HG03354 (cell line): ENCODE measurements at regions not wholly inside any gene's neighbourhood (a gene's known extent, or its start where the extent isn't known, plus 50 kb on each side); places are given as distances from the start of the nearest gene placed in this dataset.

Source experiments
- ATAC-seq: cut with Tn5 transposase; IDR thresholded peaks from one replicate; pipeline ENCODE4 v1.9.1; 2021; ENCODE audit warnings: mild to moderate bottlenecking; ENCODE audit not compliant: unreplicated experiment, poor library complexity, severe bottlenecking

- ATAC-seq, result no peak
Observed at GRCh38 chr10:130659528-130659927, 523.3 kb downstream of the GLRX3 start.

GRCh38 chr10:130660266-130660665 lies 524.1 kb downstream of the GLRX3 start:
- no peak for ATAC-seq

GRCh38 chr10:130661419-130661818 lies 525.2 kb downstream of the GLRX3 start:
- no peak for ATAC-seq

- no peak for ATAC-seq
Observed at GRCh38 chr10:130662775-130663174, 526.6 kb downstream of the GLRX3 start.

GRCh38 chr10:130664526-130664925 lies 528.3 kb downstream of the GLRX3 start:
- no peak for ATAC-seq

- no peak for ATAC-seq
Observed at GRCh38 chr10:130666215-130666614, 530.0 kb downstream of the GLRX3 start.

GRCh38 chr10:130686689-130687300 lies 550.6 kb downstream of the GLRX3 start:
- no peak for ATAC-seq

GRCh38 chr10:130687566-130687965 lies 551.4 kb downstream of the GLRX3 start:
- no peak for ATAC-seq

GRCh38 chr10:130689743-130690626 lies 553.8 kb downstream of the GLRX3 start:
- ATAC-seq, result no peak

GRCh38 chr10:130691776-130692175 lies 555.6 kb downstream of the GLRX3 start:
- ATAC-seq, result no peak

GRCh38 chr10:130696870-130697269 lies 560.7 kb downstream of the GLRX3 start:
- no peak for ATAC-seq

- ATAC-seq, result no peak
Observed at GRCh38 chr10:130707389-130707979, 571.3 kb downstream of the GLRX3 start.

GRCh38 chr10:130708465-130709070 lies 572.4 kb downstream of the GLRX3 start:
- ATAC-seq, result no peak

GRCh38 chr10:130709415-130709814 lies 573.2 kb downstream of the GLRX3 start:
- ATAC-seq, result no peak

- no peak for ATAC-seq
Observed at GRCh38 chr10:130711072-130711471, 574.9 kb downstream of the GLRX3 start.

GRCh38 chr10:130713135-130713534 lies 576.9 kb downstream of the GLRX3 start:
- no peak for ATAC-seq

GRCh38 chr10:130713731-130714130 lies 577.5 kb downstream of the GLRX3 start:
- no peak for ATAC-seq

- no peak for ATAC-seq
Observed at GRCh38 chr10:130714742-130715467, 578.7 kb downstream of the GLRX3 start.

GRCh38 chr10:130715686-130716670 lies 579.8 kb downstream of the GLRX3 start:
- no peak for ATAC-seq
